ENCODE measurements at regions not wholly inside any gene's neighbourhood (a gene's known extent, or its start where the extent isn't known, plus 50 kb on each side); places are given as distances from the start of the nearest gene placed in this dataset.

DNA sequence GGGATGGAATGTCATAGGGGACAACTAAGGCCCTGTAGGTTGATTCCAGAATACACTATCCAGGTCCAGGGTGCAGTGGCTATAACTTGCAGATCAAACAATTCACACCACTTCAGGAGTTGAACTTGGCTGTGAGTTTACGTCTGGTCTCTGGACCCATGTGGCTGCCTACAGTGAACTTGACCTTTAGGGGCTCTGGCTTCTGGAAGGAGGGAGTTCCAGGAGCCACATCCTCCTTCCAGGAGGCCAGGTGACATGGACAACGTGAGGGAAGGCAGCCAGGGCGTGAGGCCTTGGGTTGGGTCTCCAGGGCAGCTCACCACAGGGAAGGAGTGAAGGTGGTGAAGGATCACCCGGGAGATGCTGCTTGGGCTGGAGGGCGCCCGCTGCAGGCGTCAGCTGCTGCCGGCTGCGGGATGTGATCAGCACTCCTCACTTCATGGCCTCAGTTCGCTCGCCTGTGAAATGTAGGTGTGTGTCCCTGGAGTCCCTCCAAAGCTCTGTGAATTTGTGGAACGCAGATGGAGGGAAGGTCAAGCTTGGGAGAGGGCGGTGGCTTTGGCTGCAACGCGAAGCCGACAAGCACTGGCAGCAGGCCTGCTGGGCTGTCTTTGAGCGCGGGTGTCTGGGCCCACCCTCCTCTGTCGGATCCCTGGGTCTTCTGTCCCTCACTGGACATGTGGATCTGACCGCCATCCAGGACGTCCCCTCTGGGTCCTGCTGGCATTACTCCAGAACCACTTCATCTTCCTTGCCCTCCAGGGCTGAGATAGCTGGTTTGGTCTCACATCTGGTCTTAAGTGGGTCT is 146.5 kb downstream of the GLI2 start:
- no peak for DNase-seq (ENCODE audit: low read depth)

DNA sequence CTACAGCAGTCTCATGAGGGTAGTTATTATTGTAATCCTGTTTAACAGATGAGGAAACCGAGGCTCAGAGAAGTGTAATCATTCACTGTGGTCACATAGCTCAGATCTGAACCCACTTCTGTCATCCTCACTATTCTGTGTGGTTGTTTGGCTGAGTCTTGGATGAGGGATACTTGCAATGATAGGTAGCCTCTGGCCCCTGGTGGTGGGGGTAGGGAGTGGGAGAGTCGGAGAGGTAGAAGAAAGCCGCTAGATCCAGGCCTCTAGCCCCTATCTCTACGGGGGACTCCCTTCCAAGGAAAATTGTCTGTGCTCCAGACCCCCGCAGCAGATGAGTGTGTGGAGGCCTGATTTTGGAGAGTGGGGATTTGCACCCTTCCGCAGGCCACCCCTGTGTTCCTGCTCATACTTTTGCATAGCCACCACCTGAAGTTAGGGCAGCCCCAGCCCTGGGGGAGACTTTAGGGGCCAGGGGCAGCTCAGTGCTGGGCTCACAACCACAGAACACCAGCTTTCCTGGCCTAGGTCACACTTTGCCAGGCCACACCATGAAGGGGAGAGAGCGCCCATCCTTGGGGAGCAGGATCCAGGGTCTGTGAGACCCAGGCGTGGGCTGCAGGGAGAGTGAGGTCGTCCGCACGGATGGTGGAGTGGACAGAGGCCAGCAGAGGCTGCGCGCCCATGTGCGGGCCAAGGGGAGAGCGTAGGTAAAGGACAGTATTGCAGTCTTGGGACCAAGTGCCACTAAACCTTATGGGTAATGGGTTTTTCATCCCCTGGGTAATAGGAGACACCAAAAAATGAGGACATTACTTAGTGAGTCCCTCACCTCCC is 148.2 kb downstream of the GLI2 start:
- no peak for DNase-seq (ENCODE audit: low read depth)

- no peak for DNase-seq (ENCODE audit: low read depth)
These were observed 149.0 kb downstream of the GLI2 start for GRCh38 chr2:120884472-120885290.

GRCh38 chr2:120885321-120885720 is 149.7 kb downstream of the GLI2 start:
- no peak for DNase-seq (ENCODE audit: low read depth)

GRCh38 chr2:120885749-120886148 is 150.1 kb downstream of the GLI2 start:
- no peak for DNase-seq (ENCODE audit: low read depth)

DNA sequence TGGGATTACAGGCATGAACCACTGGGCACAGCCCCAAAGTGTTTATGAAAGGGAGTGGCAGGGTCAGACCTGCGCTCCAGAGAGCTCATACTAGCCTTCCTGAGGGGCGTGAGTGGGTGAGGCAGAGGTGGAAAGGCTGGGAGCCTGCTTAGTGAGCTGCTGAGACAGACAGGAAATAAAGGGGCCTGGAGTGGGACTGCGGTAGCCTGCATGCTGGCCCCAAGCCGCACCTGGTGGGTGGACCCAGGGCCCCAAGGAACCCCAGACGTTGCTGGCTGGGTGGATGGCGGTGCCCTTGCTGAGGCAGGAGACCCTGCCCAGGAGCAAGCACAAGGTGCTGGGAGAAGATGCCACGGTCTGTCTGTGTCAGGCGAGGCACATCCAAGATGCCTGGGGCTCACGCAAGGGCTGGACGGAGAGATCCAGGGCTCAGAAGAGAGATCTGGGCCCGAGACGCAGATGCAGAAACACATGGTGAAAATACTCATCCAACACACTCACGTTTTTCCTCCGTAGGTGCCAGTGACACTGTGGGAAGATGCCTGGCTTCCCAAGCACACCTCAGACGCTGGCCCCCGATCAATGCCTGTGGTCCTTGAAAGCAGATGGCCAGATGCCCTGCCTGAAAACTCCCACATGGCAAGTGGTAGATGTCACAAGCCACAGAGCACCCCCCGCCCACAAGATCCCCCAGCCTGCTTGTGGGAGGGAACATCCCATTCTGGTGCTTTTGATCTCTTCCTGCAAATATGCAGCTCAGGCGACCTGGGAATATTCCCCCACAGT is 151.1 kb downstream of the GLI2 start:
- no peak for DNase-seq (ENCODE audit: low read depth)

DNA sequence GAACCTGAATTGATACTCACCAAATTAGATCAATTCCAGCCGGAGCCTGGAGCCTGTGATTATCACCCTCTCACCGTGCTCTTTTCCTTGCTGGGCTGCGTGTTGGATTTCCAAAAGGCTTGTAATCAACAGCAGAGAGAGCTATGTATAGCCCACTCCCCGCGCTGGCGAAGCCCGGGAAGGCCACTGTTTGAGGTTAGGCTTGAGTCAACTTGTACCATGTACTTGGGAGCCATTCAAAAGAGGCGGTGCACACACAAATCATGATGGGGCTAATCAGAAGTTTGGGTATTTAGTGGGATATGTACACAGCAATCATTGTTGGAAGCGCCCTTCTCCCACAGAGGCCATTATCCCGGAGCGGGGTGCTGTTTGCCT is 151.6 kb downstream of the GLI2 start:
- no peak for DNase-seq (ENCODE audit: low read depth)

GRCh38 chr2:120887741-120888231 is 152.1 kb downstream of the GLI2 start:
- no peak for DNase-seq (ENCODE audit: low read depth)

DNA sequence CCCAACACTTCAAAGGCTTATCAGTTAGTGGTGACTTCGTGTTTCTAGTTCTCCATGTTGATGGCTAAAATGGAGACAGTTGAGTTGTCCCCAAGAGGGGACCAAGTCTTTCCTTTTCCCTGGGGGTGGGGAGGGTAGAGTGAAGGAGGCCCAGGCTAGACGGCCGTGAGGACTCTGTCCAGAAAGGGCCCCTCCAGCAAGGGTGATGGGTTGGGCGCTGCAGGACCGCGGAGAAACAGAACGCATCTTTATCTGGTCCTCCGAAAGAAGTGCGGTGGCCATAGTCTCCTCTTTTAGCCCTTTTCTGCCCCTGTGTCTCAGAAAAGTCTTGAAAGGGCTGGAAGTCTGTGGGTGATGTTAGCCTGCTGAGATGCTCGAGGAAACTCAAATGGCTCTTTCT is 153.2 kb downstream of the GLI2 start:
- DNase-seq (ENCODE audit: low read depth), result no peak

DNA sequence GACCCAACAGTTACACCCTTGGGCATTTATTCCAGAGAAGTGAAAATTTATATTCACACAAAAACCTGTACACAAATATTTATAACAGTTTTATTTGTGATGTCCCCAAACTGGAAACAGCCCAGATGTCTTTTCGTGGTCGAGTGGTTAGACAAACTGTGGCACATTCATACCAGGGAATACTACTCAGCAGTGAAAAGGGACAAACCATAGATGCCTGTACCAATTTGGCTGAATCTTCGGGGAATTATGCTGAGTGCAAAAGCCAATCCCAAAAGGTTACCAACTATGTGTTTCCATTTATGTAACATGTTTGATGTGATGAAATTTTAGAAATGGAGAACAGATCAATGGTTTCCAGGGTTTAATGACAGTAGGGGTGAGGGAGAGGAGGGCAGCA is 154.3 kb downstream of the GLI2 start:
- no peak for DNase-seq (ENCODE audit: low read depth)

- DNase-seq (ENCODE audit: low read depth), result no peak
These were observed 155.1 kb downstream of the GLI2 start for GRCh38 chr2:120890566-120891360.

- DNase-seq (ENCODE audit: low read depth), result no peak
These were observed 156.8 kb downstream of the GLI2 start for GRCh38 chr2:120892271-120892966.

- no peak for DNase-seq (ENCODE audit: low read depth)
These were observed 157.4 kb downstream of the GLI2 start for GRCh38 chr2:120892967-120893667.

GRCh38 chr2:120893811-120894584 is 158.3 kb downstream of the GLI2 start:
- DNase-seq (ENCODE audit: low read depth), result no peak

DNA sequence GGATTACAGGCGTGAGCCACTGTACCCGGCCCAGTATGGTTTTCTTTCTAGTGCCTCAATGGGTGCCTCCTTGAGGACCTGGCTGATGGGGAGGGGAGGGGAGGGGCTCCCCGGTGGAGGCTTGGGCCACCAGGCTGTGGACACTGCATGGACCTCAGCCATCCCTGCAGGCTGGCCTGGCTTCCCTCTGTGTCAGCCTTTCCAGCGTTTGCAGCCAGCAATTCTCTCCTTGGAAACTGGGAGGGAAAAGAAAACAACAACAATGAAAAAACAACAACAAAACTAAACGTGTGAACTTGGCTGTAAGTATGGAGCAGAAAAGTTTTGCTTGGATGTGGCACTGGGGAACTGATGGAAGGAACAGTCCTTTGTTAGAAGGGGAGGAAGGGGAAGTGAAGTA is 159.3 kb downstream of the GLI2 start:
- no peak for DNase-seq (ENCODE audit: low read depth)

GRCh38 chr2:120896126-120896525 is 160.5 kb downstream of the GLI2 start:
- DNase-seq (ENCODE audit: low read depth), result no peak

- DNase-seq (ENCODE audit: low read depth), result no peak
These were observed 161.2 kb downstream of the GLI2 start for GRCh38 chr2:120896901-120897300.

- no peak for DNase-seq (ENCODE audit: low read depth)
These were observed 161.7 kb downstream of the GLI2 start for GRCh38 chr2:120897399-120897798.

All from HT1080 (cell line).